Transverse colon (tissue), 3 donors: ENCODE measurements at regions not wholly inside any gene's neighbourhood (a gene's known extent, or its start where the extent isn't known, plus 50 kb on each side); places are given as distances from the start of the nearest gene placed in this dataset.
"Not testable (repeated sequence)": the region's sequence is repeated elsewhere in the genome, so short reads cannot be mapped to it uniquely, and the experiment has no call there.

ENCODE experiments used
- EP300 ChIP-seq: sonication (generic); formaldehyde crosslinking; IDR thresholded peaks from one replicate; pipeline ENCODE4 v1.6.1; 2017; ENCODE audit warnings: antibody characterized with exemption, low read depth
- POLR2A ChIP-seq: fragments of 450-650 bp; IDR thresholded peaks from one replicate; pipeline ENCODE4 v1.6.1; 2016; ENCODE audit warnings: antibody characterized with exemption, mild to moderate bottlenecking, moderate library complexity
- TF ChIP-seq, protein P1 (sequence below), 5 experiments: fragments of 200-600 bp in 3 of 5; fragments of 450-650 bp in 2 of 5; sonication (generic) in 3 of 5; IDR thresholded peaks; 1 replicate in 2 of 5; 2 replicates in 3 of 5; pipeline ENCODE4 v1.5.1; 2016 to 2017; ENCODE audit warnings: antibody characterized with exemption in 5 of 5, inconsistent platforms in 3 of 5, mild to moderate bottlenecking in 2 of 5, moderate library complexity in 1 of 5

DNA sequence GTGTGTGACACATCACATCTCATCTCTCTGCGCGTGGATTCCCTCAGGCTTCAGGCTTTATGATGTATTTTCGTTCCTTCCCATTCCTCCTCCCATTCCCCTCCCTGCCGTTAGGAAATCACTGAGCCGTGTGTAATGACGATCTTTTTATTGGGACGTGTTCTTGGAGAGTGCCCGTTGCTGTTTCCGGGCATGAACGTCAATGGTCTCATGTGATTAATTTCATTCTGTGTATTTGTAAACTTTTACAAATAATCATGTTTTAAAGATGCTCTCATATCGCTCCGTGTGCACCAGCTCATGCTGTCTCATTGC, 271.3 kb downstream of the ADGRD1 start:
- TF ChIP-seq, protein P1, sequence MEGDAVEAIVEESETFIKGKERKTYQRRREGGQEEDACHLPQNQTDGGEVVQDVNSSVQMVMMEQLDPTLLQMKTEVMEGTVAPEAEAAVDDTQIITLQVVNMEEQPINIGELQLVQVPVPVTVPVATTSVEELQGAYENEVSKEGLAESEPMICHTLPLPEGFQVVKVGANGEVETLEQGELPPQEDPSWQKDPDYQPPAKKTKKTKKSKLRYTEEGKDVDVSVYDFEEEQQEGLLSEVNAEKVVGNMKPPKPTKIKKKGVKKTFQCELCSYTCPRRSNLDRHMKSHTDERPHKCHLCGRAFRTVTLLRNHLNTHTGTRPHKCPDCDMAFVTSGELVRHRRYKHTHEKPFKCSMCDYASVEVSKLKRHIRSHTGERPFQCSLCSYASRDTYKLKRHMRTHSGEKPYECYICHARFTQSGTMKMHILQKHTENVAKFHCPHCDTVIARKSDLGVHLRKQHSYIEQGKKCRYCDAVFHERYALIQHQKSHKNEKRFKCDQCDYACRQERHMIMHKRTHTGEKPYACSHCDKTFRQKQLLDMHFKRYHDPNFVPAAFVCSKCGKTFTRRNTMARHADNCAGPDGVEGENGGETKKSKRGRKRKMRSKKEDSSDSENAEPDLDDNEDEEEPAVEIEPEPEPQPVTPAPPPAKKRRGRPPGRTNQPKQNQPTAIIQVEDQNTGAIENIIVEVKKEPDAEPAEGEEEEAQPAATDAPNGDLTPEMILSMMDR (IDR thresholded peaks at IDR 0.05): not testable (repeated sequence)
- not testable (repeated sequence) for TF ChIP-seq EP300, POLR2A
